ENCODE measurements at regions not wholly inside any gene's neighbourhood (a gene's known extent, or its start where the extent isn't known, plus 50 kb on each side); places are given as distances from the start of the nearest gene placed in this dataset.

- no peaks in the 10 kb centered on the region for H3K4me1 ChIP-seq
- H3K36me3 ChIP-seq = no peaks in the 10 kb centered on the region
- no peak overlapping the region for H3K4me3 ChIP-seq
- no peaks in the 10 kb centered on the region for H3K27me3 ChIP-seq
- TF ChIP-seq POLR2A (IDR thresholded peaks at IDR 0.05) (no peak), POLR2AphosphoS5 (IDR thresholded peaks at IDR 0.05) (no peak), CTCF (IDR thresholded peaks at IDR 0.05) (no peak)
- no peaks in the 10 kb centered on the region for H3K9me3 ChIP-seq
- intact Hi-C loops (cut with DNase I; ENCODE audit: low total_unique reads) = no loop called here
- DNase-seq (ENCODE audit: low spot score in 2 of 2) = no peak
- H3K27ac ChIP-seq = no peak overlapping the region
These were observed 114.2 kb downstream of the SOX4 start for GRCh38 chr6:21707524-21708319.

DNA sequence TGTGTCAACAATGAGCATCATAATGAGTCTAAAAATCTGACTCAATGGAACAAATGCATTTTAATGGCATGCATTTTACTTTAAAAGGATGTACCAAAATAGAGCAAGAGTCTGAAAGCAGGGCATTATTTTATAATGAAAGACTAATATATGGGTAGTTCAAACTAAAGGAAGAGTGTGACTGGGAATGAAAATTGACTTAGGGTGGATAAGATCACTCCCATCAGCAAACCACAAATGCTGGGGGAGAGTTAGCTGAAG is 114.7 kb downstream of the SOX4 start:
- intact Hi-C loops (cut with DNase I; ENCODE audit: low total_unique reads) = no loop called here
- no peak for TF ChIP-seq POLR2AphosphoS5 (IDR thresholded peaks at IDR 0.05)
- no peak for TF ChIP-seq POLR2A (IDR thresholded peaks at IDR 0.05)
- TF ChIP-seq CTCF (IDR thresholded peaks at IDR 0.05) = no peak
- Histone ChIP-seq H3K4me1 (no peaks in the 10 kb centered on the region), H3K9me3 (no peaks in the 10 kb centered on the region), H3K36me3 (no peaks in the 10 kb centered on the region), H3K27me3 (no peaks in the 10 kb centered on the region), H3K27ac (no peak overlapping the region), H3K4me3 (no peak overlapping the region)
- DNase-seq (ENCODE audit: low spot score in 2 of 2) = no peak

DNA sequence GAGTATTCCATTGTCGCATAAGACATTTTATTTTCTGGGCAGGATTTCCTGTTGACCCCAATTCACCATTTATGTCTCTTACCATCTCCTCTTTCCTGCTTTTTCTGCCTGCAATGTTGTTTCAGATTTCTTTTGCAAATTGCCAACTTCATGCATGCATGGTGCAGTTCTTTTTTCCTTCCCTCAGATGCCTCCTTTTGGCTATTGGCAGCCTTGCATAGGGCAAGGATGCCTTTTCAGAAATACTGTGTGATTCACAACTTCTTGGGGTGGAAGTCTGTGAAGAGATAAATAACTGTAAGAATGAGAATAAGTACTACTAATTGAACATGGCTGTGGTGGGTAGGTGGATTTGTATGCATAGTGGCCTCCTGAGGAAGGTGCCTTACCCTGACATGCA is 116.7 kb downstream of the SOX4 start:
- DNase-seq (ENCODE audit: low spot score in 2 of 2) = no peak
- no peaks in the 10 kb centered on the region for H3K9me3 ChIP-seq
- intact Hi-C loops (cut with DNase I; ENCODE audit: low total_unique reads) = no loop called here
- H3K36me3 ChIP-seq = no peaks in the 10 kb centered on the region
- H3K4me1 ChIP-seq = no peaks in the 10 kb centered on the region
- H3K4me3 ChIP-seq = no peak overlapping the region
- no peaks in the 10 kb centered on the region for H3K27me3 ChIP-seq
- TF ChIP-seq POLR2AphosphoS5 (IDR thresholded peaks at IDR 0.05) = no peak
- TF ChIP-seq POLR2A (IDR thresholded peaks at IDR 0.05) = no peak
- TF ChIP-seq CTCF (IDR thresholded peaks at IDR 0.05) = no peak
- peak overlapping the region; percentile 76 to 77 for H3K27ac ChIP-seq

DNA sequence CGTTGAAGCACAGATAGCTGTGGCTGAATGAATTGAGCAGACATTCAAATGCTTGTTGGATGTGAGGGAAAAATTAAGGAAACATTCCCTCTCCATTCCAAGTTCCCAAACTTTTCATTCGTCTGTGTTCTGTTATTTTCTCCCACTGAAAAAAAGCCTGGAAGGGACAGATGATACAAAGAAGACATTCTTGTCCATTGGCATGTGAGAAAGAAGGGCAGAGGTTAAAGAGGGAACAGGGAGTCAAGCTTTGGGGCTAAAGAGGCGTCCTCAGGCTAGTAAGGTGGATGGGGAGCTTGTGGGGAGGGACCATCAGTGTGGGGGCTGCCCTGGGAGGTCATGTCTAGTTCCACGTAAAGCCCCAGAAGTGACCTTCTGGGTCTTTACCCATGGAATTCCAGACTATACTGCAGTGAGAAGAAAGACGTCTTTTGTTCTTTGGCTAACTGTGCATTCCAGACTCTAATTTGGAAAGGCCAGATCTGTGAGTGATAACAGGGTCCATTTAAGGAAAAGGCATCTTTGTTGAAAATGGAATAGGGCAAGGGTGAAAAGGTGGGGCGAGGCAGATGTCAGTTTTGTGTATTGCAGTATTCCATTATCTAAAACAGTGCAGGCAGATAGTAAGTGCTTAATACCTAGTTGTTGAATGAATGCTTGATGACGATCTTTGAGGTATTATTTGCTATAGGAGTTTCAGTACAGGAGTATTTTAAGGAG is 117.5 kb downstream of the SOX4 start:
- H3K4me3 ChIP-seq = no peak overlapping the region
- no peak for DNase-seq (ENCODE audit: low spot score in 2 of 2)
- no peaks in the 10 kb centered on the region for H3K36me3 ChIP-seq
- H3K9me3 ChIP-seq = no peaks in the 10 kb centered on the region
- no peaks in the 10 kb centered on the region for H3K27me3 ChIP-seq
- TF ChIP-seq POLR2A (IDR thresholded peaks at IDR 0.05) (no peak), CTCF (IDR thresholded peaks at IDR 0.05) (no peak), POLR2AphosphoS5 (IDR thresholded peaks at IDR 0.05) (no peak)
- intact Hi-C loops (cut with DNase I; ENCODE audit: low total_unique reads) = no loop called here
- no peaks in the 10 kb centered on the region for H3K4me1 ChIP-seq
- H3K27ac ChIP-seq = peak overlapping the region; percentile 76 to 77

GRCh38 chr6:21712213-21712612 is 118.7 kb downstream of the SOX4 start:
- DNase-seq (ENCODE audit: low spot score in 2 of 2) = no peak
- Histone ChIP-seq H3K36me3 (no peaks in the 10 kb centered on the region), H3K27me3 (no peaks in the 10 kb centered on the region), H3K9me3 (no peaks in the 10 kb centered on the region), H3K4me1 (no peaks in the 10 kb centered on the region), H3K27ac (peak overlapping the region; percentile 19 to 76), H3K4me3 (no peak overlapping the region)
- intact Hi-C loops (cut with DNase I; ENCODE audit: low total_unique reads) = no loop called here
- TF ChIP-seq POLR2A (IDR thresholded peaks at IDR 0.05) (no peak), CTCF (IDR thresholded peaks at IDR 0.05) (no peak), POLR2AphosphoS5 (IDR thresholded peaks at IDR 0.05) (no peak)

Measured in breast epithelium (tissue), 4 donors.